WTC11 (cell line): ENCODE measurements at regions not wholly inside any gene's neighbourhood (a gene's known extent, or its start where the extent isn't known, plus 50 kb on each side); places are given as distances from the start of the nearest gene placed in this dataset.

Experiments
- CREB1 ChIP-seq: sonication (generic); formaldehyde crosslinking; IDR thresholded peaks from 2 replicates; pipeline ENCODE4 v1.8.0; 2023; ENCODE audit warnings: mild to moderate bottlenecking, missing genetic modification reagents
- ETV6 ChIP-seq: sonication (generic); formaldehyde crosslinking; IDR thresholded peaks from 2 replicates; pipeline ENCODE4 v1.8.1; 2022; ENCODE audit warnings: mild to moderate bottlenecking, missing genetic modification reagents
- GABPB1 ChIP-seq: sonication (generic); formaldehyde crosslinking; IDR thresholded peaks from 2 replicates; pipeline ENCODE4 v1.8.1; 2023; ENCODE audit warnings: mild to moderate bottlenecking, missing genetic modification reagents
- KAT7 ChIP-seq: sonication (generic); formaldehyde crosslinking; IDR thresholded peaks from 2 replicates; pipeline ENCODE4 v1.8.1; 2023; ENCODE audit warnings: missing genetic modification reagents, mild to moderate bottlenecking, borderline replicate concordance
- SP1 ChIP-seq: sonication (generic); formaldehyde crosslinking; conservative IDR thresholded peaks from 2 replicates; pipeline ENCODE4 v1.8.1; 2022; ENCODE audit warnings: missing genetic modification reagents
- TF ChIP-seq, protein P1 (sequence below): fragments of 200-600 bp; IDR thresholded peaks from 2 replicates; pipeline ENCODE4 v1.8.0; 2022; ENCODE audit warnings: antibody characterized with exemption
- TF ChIP-seq, protein P2 (sequence below): sonication (generic); formaldehyde crosslinking; IDR thresholded peaks from 2 replicates; pipeline ENCODE4 v1.8.1; 2023; ENCODE audit warnings: mild to moderate bottlenecking, missing genetic modification reagents, moderate library complexity
- TF ChIP-seq, protein P3 (sequence below): sonication (generic); formaldehyde crosslinking; IDR thresholded peaks from 2 replicates; pipeline ENCODE4 v1.8.1; 2022; ENCODE audit warnings: low read depth, mild to moderate bottlenecking, moderate library complexity, missing genetic modification reagents, borderline replicate concordance
- TF ChIP-seq, protein P4 (sequence below): sonication (generic); formaldehyde crosslinking; IDR thresholded peaks from 2 replicates; pipeline ENCODE4 v1.8.1; 2022; ENCODE audit warnings: low read depth, missing genetic modification reagents, borderline replicate concordance
- TF ChIP-seq, protein P5 (sequence below): sonication (generic); formaldehyde crosslinking; IDR thresholded peaks from 2 replicates; pipeline ENCODE4 v1.8.0; 2022; ENCODE audit warnings: mild to moderate bottlenecking, missing genetic modification reagents

DNA sequence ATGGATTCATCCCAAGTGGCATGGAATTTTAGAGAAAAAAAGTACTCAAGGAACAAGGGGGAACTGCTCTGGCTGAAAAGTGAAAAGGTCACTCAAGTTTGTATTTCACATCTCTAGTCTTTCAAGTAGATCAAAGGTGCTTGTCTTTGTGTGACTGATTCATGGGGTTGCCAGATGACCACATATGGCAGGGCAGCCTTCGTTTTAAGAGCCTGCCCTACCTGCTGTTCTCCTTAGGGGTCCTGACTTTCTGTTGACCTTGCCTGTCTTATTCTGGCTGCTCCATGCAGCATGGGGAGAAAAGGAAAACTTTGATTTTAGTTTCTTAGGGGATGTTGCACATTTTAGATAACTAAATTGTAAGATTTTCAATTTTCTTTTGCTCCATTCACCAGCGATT is 877.7 kb downstream of the TLE1 start:
- TF ChIP-seq, protein P1, sequence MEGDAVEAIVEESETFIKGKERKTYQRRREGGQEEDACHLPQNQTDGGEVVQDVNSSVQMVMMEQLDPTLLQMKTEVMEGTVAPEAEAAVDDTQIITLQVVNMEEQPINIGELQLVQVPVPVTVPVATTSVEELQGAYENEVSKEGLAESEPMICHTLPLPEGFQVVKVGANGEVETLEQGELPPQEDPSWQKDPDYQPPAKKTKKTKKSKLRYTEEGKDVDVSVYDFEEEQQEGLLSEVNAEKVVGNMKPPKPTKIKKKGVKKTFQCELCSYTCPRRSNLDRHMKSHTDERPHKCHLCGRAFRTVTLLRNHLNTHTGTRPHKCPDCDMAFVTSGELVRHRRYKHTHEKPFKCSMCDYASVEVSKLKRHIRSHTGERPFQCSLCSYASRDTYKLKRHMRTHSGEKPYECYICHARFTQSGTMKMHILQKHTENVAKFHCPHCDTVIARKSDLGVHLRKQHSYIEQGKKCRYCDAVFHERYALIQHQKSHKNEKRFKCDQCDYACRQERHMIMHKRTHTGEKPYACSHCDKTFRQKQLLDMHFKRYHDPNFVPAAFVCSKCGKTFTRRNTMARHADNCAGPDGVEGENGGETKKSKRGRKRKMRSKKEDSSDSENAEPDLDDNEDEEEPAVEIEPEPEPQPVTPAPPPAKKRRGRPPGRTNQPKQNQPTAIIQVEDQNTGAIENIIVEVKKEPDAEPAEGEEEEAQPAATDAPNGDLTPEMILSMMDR, result no peak
- TF ChIP-seq KAT7 (CRISPR knock-in tag) (no peak), SP1 (CRISPR knock-in tag) (no peak), CREB1 (CRISPR knock-in tag) (no peak), ETV6 (no peak), GABPB1 (CRISPR knock-in tag) (no peak)
- TF ChIP-seq, protein P2, sequence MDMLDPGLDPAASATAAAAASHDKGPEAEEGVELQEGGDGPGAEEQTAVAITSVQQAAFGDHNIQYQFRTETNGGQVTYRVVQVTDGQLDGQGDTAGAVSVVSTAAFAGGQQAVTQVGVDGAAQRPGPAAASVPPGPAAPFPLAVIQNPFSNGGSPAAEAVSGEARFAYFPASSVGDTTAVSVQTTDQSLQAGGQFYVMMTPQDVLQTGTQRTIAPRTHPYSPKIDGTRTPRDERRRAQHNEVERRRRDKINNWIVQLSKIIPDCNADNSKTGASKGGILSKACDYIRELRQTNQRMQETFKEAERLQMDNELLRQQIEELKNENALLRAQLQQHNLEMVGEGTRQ (CRISPR knock-in tag), result no peak
- TF ChIP-seq, protein P3, sequence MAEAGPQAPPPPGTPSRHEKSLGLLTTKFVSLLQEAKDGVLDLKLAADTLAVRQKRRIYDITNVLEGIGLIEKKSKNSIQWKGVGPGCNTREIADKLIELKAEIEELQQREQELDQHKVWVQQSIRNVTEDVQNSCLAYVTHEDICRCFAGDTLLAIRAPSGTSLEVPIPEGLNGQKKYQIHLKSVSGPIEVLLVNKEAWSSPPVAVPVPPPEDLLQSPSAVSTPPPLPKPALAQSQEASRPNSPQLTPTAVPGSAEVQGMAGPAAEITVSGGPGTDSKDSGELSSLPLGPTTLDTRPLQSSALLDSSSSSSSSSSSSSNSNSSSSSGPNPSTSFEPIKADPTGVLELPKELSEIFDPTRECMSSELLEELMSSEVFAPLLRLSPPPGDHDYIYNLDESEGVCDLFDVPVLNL (CRISPR knock-in tag), result no peak
- TF ChIP-seq, protein P4, sequence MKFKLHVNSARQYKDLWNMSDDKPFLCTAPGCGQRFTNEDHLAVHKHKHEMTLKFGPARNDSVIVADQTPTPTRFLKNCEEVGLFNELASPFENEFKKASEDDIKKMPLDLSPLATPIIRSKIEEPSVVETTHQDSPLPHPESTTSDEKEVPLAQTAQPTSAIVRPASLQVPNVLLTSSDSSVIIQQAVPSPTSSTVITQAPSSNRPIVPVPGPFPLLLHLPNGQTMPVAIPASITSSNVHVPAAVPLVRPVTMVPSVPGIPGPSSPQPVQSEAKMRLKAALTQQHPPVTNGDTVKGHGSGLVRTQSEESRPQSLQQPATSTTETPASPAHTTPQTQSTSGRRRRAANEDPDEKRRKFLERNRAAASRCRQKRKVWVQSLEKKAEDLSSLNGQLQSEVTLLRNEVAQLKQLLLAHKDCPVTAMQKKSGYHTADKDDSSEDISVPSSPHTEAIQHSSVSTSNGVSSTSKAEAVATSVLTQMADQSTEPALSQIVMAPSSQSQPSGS (CRISPR knock-in tag), result no peak
- TF ChIP-seq, protein P5, sequence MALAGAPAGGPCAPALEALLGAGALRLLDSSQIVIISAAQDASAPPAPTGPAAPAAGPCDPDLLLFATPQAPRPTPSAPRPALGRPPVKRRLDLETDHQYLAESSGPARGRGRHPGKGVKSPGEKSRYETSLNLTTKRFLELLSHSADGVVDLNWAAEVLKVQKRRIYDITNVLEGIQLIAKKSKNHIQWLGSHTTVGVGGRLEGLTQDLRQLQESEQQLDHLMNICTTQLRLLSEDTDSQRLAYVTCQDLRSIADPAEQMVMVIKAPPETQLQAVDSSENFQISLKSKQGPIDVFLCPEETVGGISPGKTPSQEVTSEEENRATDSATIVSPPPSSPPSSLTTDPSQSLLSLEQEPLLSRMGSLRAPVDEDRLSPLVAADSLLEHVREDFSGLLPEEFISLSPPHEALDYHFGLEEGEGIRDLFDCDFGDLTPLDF (CRISPR knock-in tag), result no peak
